SW480 (cell line): ENCODE measurements at regions not wholly inside any gene's neighbourhood (a gene's known extent, or its start where the extent isn't known, plus 50 kb on each side); places are given as distances from the start of the nearest gene placed in this dataset.
"Not testable (repeated sequence)": the region's sequence is repeated elsewhere in the genome, so short reads cannot be mapped to it uniquely, and the experiment has no call there.

Source experiments
- DNase-seq: peaks from one replicate; pipeline ENCODE4 v3.0.0-alpha.2; 2016; ENCODE audit warnings: low spot score

DNA sequence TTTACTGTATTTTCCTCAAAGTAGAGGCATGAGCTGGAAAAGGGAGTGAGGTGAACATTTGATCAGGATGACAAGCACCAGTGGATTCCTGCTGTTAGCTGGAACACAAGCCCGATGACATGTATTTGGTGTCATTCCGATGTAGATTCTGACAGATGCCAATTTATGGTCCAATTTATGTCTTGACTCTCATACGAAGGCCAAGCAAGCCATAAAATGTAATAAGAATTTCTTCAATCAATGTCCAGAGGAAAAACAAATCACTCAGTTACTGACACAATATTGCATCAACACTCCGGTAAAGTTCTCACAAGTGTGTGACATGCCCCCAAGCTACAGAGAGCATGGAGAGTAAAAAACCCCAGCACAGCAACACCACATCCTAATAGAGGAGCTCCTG, 138.3 kb upstream of the ZNF521 start:
- DNase-seq = no peak

DNA sequence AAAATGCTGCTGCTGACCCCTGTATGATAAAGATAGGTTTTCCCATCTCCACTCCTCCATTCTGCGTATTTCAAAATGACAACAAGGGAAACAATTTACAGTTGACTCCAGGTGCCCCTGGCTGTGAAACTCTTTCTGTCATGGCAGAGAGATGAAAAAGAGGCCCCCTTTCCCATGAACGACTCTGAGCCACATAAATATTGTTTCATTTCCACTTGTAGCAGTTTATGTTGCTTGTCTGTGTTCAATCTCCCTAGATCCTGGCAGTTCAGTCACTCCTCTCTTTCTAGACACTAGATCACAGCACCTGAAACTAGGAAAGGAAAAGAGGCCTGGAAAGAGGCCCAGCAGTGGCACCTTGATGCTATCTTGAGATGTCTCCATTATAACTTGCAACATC, 121.0 kb upstream of the ZNF521 start:
- DNase-seq = no peak

DNA sequence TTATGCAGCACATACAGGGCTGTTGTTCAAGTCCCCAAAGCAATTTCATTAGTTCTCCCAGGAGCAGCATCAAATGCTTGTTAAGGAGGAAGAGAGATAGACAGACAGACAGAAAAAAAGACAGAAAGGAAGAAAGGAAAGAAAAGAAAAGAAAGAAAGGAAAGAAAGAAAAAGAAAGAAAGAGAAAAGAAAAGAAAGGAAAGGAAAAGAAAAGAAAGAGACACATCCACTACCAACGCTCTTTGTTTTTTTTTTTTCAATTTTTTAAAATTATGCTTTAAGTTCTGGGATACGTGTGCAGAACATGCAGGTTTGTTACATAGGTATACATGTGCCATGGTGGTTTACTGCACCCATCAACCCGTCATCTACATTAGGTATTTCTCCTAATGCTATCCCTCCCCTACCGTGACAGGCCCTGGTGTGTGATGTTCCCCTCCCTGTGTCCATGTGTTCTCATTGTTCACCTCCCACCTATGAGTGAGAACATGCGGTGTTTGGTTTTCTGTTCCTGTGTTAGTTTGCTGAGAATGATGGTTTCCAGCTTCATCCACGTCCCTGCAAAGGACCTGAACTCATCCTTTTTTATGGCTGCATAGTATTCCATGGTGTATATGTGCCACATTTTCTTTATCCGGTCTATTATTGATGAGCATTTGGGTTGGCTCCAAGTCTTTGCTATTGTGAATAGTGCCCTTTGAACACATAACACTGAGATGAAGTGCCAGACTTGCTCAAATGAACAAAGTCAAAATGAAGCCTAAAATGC, 119.0 kb upstream of the ZNF521 start:
- DNase-seq = not testable (repeated sequence)

DNA sequence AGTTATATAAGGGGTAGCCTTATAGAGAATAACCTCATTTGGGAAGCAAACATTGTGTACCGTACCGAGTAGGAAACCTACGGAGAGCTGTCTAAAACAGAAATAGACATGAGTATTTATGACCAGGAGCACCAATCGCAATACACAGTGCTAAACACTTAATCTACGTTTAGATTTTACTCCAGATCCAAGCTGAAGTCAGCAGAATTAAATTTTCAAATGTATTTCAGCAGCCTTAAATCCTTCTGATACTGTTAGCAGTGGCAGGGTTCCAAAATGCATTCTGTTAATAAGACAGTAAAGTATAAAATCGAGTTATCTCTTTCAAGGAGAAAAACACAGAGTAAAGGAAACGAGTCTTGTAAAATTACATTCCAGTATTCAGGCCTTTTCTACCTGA, 118.1 kb upstream of the ZNF521 start:
- no peak for DNase-seq

DNA sequence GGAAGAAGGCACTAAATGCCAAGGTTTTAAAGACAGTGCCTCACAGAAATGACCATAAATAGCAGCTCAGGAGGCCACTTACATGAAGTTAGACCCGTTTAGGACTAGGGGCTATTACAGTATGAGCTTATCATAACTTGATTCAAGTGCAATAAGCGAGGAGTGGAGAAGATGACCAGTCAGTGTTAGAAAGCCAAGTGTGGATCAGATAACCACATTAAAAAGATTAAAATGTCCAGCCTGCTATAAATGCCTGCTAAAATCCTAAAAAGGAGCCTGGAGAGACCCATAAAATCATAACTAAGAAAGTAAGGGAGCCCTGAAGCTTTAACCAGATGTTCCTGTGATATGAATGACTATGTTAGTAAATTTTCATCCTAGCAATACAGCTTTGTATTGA, 117.5 kb upstream of the ZNF521 start:
- no peak for DNase-seq

DNA sequence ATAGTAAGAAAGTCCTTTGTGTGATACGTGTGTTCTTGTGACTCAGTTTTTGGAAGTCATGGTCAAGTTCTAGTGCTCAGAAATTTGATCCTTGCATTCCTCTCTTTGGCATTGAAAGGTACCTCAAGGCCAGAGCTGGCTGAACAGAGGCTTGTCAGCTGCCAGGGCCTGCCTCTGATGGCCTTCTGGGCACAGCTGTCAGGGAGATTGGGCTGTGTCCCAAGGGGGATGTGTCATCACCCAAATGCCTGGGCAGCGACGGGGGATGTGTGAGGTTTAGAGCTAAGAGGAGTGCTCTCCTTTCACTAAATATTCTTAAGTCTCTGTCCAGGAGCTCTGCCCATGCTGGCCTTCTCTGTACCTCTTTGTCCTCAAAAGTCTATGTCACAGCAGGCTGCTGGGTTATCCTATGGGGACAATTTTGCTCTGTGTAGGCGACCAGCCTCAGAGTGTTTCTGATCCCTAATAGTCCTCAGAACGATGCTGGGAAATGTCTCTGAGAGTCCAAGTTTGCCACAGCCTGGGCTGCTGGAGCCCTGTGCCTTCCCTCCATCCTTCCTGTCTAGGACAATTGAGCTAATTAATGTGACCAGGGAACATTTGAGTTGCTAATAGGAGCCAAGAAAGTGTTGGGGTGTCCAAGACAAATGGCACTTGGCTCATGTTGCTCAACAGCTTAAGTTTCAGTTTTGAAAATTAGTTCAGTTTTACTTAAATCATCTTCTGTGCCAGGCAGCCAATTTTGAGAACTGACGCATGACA, 115.4 kb upstream of the ZNF521 start:
- no peak for DNase-seq

DNA sequence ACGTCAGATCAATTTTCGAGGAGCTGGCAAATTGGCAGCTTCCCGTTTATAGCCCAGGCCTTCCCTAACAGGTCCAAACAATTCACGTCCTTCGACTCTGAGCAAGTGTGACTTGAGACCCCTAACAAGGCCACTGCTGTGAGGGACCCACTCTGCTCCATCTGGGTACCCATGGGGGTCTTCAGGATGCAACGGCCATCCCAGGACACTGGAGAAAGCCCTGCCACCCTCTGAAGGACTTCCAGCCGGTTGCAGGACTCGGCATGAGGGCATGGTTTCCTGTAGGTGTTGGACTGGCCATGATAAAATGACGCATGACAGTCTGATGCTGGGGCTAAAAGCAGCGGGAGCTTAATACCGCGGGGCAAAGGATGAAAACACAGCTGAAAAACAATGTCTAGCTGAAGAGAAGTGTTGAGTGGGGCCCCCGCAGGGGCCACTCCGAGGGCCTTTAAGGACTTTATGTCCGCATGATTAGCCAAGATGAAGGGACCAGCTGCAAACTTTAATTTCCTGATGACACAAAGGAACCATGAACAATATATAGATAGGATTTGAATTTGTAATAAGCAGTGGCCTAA, 113.3 kb upstream of the ZNF521 start:
- DNase-seq = no peak

DNA sequence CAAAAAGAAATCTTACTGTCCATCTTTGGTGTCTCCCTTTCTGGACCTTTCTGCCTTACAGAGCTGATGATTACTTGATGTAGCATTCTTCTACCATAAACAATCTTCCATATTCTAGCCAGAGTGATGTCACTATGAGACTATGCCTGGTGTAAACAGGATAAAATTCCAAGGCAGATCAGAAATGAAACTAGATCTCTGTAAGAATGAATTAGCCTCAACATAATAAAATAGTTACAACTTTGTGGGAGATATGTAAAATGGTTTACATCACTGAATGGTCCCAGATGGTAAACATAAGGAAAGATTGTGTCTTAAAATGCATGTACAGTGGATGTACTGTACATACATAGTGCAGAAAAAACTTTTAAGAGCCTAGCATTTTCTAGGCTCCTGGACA, 112.3 kb upstream of the ZNF521 start:
- DNase-seq = no peak

DNA sequence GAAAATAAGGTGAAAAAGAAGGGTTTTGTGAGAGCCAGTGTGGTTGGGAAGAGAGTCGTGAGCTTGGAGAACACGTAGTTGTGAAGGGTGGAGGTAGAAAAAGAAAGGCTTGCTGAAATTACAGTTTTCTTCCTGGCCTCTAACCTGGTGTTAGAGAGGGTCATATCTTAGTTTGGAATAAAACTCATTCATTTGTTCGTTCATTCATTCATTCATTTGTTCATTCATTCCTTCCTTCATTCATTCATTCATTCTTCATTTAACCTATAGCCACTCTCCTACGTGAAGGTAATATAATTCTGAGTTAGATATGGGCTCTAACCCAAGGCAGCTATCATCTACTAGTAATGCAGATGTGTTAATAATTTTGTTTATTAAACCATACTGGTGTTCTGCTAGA, 111.8 kb upstream of the ZNF521 start:
- DNase-seq = no peak

DNA sequence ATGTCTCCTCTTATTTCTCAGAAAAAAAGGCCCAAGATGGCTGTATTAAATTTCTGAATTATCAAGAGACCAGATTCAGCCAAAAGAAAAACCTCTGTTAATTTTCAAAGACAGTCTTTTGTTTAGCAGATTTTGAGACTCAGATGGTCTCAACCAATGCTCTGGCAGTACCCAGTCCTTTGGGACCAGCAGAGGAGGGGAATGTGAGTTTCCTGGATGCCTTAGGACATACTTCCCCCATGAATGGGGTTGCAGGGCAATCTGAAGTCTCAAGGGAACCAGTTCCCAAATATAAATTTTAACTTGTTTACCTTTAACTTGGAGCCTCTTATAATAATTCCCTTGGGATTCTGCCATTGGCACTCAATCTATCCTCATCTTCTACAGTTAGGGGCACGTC, 107.8 kb upstream of the ZNF521 start:
- DNase-seq = no peak

DNA sequence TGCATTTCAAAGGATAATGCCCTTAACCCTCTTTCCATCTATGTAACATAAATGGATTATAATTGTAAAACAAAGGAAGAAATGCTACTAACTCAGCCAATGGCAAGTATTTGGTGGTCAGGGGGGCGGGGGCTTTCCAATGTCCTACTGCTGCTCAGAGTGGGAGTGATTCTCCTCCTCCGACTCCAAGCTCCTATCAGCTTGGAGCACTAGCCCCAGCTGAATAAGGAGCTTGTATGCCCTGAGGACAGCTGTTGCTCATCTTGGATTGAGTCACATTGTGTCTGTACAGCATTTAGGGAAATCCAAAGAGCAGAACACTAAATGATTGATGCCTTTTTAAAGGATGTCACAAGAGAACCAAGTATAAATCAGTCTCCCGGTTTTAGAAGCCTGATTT, 105.6 kb upstream of the ZNF521 start:
- no peak for DNase-seq

DNA sequence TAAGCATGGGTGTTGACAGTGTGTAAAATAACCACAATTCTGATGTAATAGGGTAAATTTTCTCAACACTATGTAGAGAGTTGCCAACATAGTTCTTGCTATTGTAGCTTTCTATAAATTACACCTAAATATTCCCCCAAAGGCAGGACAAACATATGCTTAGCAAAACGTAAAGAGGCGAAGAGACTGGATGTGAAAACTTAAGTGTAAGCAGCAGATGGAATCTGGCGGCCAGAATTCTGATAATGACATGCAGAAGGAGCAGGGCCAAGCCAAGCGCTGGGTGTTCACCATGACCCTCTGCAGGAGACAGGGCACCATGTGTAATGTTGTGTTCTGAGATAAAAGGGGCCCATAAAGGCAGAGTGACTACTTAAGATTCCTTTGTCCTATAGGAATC, 105.2 kb upstream of the ZNF521 start:
- no peak for DNase-seq

DNA sequence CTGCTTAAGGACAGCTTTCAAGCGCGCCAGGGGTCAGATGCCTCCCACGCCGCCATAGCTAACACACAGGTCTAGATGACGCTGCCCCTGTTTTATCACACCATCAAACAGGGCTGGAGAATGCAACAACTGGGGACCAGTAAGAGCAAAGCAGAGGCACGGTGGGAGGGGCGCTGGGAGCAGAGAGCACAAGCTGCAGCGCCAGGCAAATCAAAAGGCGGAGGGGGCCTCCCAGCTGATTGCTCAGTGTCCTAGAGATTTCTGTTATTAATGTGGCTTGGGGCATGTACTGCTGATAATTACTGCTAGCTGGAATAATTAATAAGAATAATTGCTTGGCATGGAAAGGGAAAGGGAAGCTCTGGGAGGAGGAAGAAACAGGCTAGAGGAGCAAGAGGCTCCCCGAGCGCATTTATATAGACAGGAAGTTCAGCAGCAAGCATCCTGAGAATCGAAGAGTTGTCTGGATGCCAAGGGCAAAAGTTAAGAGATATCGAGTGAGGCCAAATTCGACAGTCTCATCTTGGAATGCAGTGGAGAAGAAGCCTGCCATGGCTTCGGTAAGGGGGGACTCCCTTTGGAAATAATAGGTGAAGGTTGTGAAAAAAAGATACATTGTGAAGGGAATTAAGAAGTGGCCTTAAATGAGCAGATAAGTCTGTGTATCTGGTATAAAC, 104.5 kb upstream of the ZNF521 start:
- no peak for DNase-seq

DNA sequence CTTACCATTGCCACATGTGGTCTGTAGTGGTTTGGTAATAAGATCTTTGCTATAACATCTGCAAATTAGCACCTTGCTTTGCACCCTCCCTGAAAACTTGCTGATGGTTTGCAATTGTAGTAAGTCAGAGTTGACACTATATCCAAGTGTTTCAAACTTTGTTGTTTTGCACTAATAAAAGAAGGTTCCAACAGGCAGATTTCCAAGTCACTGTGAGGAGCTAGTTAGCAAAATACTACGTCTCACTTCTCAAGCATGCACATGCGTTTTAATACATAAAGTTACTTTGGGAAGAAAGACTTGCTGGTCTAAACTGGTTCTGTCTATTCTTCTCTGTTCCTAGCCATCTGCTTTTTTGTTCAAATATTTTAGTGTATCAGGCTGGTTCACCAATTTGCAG, 103.7 kb upstream of the ZNF521 start:
- no peak for DNase-seq

DNA sequence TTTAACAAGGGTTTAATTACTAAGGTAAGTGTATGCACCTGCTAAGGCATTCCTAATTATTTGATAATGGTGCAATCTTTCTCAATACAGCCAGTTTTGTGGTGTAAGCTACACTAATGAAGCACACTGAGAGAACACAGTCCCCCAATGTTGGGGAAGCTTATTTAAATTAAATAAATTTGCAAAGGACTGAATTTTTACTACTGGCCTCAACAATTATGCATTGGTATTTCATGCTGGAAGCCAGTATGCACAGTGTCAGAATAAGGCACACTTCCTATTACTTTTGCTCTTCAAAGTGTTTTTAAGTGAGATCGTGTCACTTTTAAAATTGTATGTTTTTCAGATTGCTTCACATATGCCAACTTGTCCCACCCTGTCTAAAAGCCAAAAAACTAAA, 103.2 kb upstream of the ZNF521 start:
- DNase-seq = no peak

DNA sequence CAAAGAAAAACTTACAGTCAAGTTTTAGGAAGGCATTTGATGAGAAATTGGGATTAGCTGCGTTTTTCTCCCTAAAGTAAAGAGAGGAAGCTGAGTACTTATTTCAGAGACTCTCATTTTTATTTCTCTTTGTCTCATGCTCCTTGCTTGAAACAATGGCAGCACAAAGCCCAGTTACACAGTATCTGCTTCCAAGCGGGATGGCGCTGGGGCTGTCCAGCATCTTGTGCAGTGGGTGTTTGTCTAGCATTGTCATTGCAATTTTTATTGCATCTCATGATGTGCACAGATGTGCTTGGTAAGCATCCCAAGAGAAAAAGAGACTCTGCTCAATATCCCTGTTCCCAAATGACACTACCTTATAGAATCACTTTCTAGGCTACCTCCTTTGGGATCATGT, 102.8 kb upstream of the ZNF521 start:
- no peak for DNase-seq

DNA sequence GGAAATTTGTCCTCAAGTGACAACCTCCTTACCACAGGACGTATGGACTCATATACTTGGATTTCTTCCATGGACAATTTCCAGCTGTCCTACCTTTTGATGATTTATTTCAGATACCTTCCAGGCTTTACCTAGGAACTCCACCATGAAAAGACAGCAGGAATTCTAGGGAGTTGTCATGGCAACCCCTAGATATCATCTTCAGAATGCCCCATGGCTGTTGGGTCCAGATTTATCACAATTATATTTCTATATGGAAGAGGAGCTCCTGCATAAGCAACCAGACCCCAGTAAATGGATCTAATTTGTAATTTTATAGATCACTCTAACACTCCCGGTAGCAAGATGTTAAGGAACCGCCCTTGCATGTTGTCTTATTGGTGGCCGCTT, 102.3 kb upstream of the ZNF521 start:
- no peak for DNase-seq

DNA sequence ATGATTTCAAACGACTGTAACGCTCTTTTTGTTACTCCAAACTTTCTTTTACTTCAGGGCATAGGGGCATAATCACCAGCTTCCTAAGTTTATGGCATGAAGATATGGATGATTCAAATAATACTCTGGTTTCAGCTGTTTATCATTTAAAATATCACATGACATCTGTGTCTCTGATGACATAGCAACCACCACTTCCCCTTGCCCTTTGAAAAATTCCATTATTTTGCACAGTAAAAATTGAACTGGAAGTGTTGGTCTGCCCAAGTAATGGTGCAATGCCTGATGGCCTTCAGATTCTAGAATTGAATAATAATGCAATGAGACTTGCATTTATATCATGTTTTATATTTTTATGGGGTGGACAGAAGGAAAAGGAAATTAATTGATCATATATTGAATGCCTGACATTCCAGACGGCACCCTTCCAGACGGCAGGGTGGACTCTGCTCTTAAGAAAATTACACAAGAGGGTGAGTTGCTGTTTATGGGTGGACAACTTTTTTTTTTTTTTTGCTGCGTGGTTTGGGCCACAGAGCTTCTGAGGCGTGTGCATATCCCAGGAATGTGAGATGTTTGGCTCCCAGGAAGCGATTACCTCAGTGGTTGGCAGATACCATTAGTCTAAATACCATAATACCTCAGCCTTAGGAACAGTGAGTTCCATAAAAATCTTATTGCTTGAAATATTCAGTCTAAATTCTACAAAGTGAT, 101.7 kb upstream of the ZNF521 start:
- peak; percentile 33 for DNase-seq

DNA sequence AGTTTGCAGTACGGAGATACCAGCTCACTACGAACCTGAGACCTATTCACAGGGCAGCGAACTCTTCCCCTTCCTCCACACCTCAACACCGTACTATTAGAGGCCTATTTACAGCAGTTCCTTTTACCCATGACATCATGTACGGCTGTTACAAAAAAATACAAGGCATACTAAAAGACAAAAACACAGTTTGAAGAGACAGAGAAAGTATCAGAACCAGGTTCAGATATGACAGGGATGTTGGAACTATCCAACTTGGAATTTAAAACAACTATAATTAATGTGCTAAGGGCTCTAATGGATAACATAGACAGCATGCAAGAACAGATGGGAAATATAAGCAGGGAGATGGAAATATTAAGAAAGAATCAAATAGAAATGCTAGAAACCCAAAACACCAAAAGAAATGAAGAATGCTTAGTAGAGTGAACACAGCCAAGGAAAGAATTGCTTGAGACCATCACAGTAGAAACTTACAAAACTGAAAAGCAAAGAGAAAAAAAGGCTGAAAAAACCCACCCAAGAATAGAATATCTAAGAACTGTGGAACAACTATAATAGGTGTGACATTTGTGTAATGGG, 99.2 kb upstream of the ZNF521 start:
- DNase-seq = no peak

DNA sequence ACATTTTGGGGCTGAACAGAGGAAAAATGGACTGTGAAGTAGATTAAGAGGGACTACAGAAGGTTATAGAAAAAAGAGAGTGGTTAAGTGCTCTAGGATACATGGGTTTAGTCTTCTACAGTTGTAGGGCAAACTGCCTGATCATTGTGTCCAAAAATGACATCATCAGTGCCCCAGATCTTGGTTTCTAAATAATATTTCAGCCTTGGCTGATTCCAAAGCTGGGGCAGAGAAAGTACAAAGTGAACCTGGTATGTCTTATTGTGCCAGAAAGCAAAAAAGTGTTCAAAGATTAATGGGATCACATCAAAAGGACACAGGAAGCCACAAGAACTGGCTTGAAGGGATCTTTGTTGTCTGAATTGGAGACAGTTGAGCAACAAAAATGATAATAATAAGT, 97.1 kb upstream of the ZNF521 start:
- no peak for DNase-seq

DNA sequence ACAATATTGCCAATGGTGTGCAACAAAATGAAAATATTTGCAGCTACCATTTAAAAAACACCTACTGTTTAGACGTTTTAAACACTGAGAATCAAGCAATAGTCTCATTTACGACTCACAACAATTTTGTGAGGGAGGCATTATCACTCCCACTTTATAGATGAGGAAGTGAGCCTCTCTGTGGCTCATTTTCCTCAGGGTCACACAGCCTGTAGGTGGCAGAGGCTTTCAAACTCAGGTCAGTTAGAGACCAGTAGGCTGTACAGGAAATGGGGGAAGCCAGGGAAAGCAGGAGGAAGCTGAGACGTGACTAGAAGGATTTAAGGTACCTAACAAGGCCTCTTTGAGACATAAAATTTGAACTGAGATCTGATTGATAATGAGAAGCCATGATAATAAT, 95.0 kb upstream of the ZNF521 start:
- no peak for DNase-seq

DNA sequence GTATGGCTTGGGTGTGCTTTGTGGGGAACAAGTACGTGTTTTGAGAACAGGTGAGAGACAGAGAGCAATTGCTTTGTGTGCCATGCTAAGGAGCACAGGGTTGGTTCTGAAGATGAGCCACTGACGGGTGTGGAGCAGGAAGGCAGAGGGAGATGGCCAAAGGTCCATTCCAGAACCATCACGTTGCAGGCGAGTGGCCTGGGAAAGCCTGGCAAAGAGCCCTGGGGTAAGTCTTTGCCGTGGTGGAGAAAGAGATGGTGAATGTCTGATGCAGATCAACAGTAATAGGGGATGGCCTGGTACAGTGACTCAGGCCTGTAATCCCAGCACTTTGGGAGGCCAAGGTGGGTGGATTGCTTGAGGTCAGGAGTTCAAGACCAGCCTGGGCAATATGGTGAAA, 93.5 kb upstream of the ZNF521 start:
- DNase-seq = no peak
